Activated CD4-positive, alpha-beta T cell treated with anti-CD3 and anti-CD28 coated beads, Interleukin-10, Interleukin-2, amounts not matched to agents 100 ng/mL and 50 ng/mL, durations not matched to agents 16 hours and 8 hours (primary cell): ENCODE measurements at regions not wholly inside any gene's neighbourhood (a gene's known extent, or its start where the extent isn't known, plus 50 kb on each side); places are given as distances from the start of the nearest gene placed in this dataset.
A peak's percentile ranks its signal among the peaks of the same experiment; 100 is the strongest.

Experiments
- DNase-seq: peaks from one replicate; pipeline ENCODE4 v3.0.0-alpha.2; 2020

GRCh38 chr6:14834851-14835530 is 410.9 kb upstream of the JARID2 start:
- DNase-seq = no peak

GRCh38 chr6:14837435-14837834 is 408.4 kb upstream of the JARID2 start:
- peak; percentile 20 for DNase-seq

- no peak for DNase-seq
Observed at GRCh38 chr6:14838133-14838583, 407.7 kb upstream of the JARID2 start.

GRCh38 chr6:14841901-14842421 is 403.9 kb upstream of the JARID2 start:
- no peak for DNase-seq

GRCh38 chr6:14844411-14844810 is 401.5 kb upstream of the JARID2 start:
- no peak for DNase-seq

- DNase-seq = no peak
Observed at GRCh38 chr6:14848019-14848418, 397.9 kb upstream of the JARID2 start.

- no peak for DNase-seq
Observed at GRCh38 chr6:14849185-14849584, 396.7 kb upstream of the JARID2 start.

- no peak for DNase-seq
Observed at GRCh38 chr6:14851281-14851680, 394.6 kb upstream of the JARID2 start.

- DNase-seq = no peak
Observed at GRCh38 chr6:14852375-14852774, 393.5 kb upstream of the JARID2 start.

- DNase-seq = no peak
Observed at GRCh38 chr6:14856177-14856576, 389.7 kb upstream of the JARID2 start.

- no peak for DNase-seq
Observed at GRCh38 chr6:14857001-14857400, 388.9 kb upstream of the JARID2 start.

GRCh38 chr6:14857501-14857900 is 388.4 kb upstream of the JARID2 start:
- DNase-seq = peak; percentile 63

GRCh38 chr6:14858808-14859207 is 387.1 kb upstream of the JARID2 start:
- peak; percentile 79 for DNase-seq

GRCh38 chr6:14860774-14861173 is 385.1 kb upstream of the JARID2 start:
- no peak for DNase-seq

GRCh38 chr6:14861491-14861943 is 384.4 kb upstream of the JARID2 start:
- DNase-seq = peak; percentile 46

- DNase-seq = no peak
Observed at GRCh38 chr6:14862845-14863244, 383.0 kb upstream of the JARID2 start.

- no peak for DNase-seq
Observed at GRCh38 chr6:14863902-14864850, 381.7 kb upstream of the JARID2 start.

- peak; percentile 33 for DNase-seq
Observed at GRCh38 chr6:14865531-14866100, 380.3 kb upstream of the JARID2 start.

GRCh38 chr6:14867802-14868201 is 378.1 kb upstream of the JARID2 start:
- DNase-seq = no peak

GRCh38 chr6:14871221-14871620 is 374.6 kb upstream of the JARID2 start:
- DNase-seq = no peak

GRCh38 chr6:14873101-14873500 is 372.8 kb upstream of the JARID2 start:
- peak; percentile 58 for DNase-seq

GRCh38 chr6:14873781-14874441 is 372.0 kb upstream of the JARID2 start:
- no peak for DNase-seq

GRCh38 chr6:14874975-14875480 is 370.8 kb upstream of the JARID2 start:
- DNase-seq = no peak
